Ishikawa (cell line): ENCODE measurements at regions not wholly inside any gene's neighbourhood (a gene's known extent, or its start where the extent isn't known, plus 50 kb on each side); places are given as distances from the start of the nearest gene placed in this dataset.

Experiments used
- CEBPB ChIP-seq: IDR thresholded peaks from 2 replicates; pipeline ENCODE4 v1.6.1; 2012
- CREB1 ChIP-seq: IDR thresholded peaks from 2 replicates; pipeline ENCODE4 v1.6.1; 2012; ENCODE audit warnings: low read depth
- EGR1 ChIP-seq: IDR thresholded peaks from 2 replicates; pipeline ENCODE4 v1.6.1; 2012
- EP300 ChIP-seq: IDR thresholded peaks from 2 replicates; pipeline ENCODE4 v1.6.1; 2012; ENCODE audit warnings: borderline replicate concordance
- FOXM1 ChIP-seq: IDR thresholded peaks from 2 replicates; pipeline ENCODE4 v1.6.1; 2012; ENCODE audit warnings: low read depth, borderline replicate concordance
- MAX ChIP-seq: IDR thresholded peaks from 2 replicates; pipeline ENCODE4 v1.6.1; 2012
- NFIC ChIP-seq: IDR thresholded peaks from 2 replicates; pipeline ENCODE4 v1.6.1; 2012
- RAD21 ChIP-seq: IDR thresholded peaks from 2 replicates; pipeline ENCODE4 v1.6.1; 2012; ENCODE audit warnings: low read depth
- REST ChIP-seq: IDR thresholded peaks from 2 replicates; pipeline ENCODE4 v1.6.1; 2012; ENCODE audit warnings: low read depth, mild to moderate bottlenecking
- TAF1 ChIP-seq: IDR thresholded peaks from 2 replicates; pipeline ENCODE4 v1.6.1; 2012; ENCODE audit warnings: low read depth, mild to moderate bottlenecking
- TCF12 ChIP-seq: IDR thresholded peaks from 2 replicates; pipeline ENCODE4 v1.6.1; 2012; ENCODE audit warnings: low read depth
- TEAD4 ChIP-seq: IDR thresholded peaks from 2 replicates; pipeline ENCODE4 v1.6.1; 2012
- YY1 ChIP-seq: IDR thresholded peaks from 2 replicates; pipeline ENCODE4 v1.6.1; 2012; ENCODE audit warnings: low read depth
- ZBTB7A ChIP-seq: IDR thresholded peaks from 2 replicates; pipeline ENCODE4 v1.6.1; 2012; ENCODE audit warnings: low read depth
- TF ChIP-seq, protein P1 (sequence below): IDR thresholded peaks from 2 replicates; pipeline ENCODE4 v1.6.1; 2012

DNA sequence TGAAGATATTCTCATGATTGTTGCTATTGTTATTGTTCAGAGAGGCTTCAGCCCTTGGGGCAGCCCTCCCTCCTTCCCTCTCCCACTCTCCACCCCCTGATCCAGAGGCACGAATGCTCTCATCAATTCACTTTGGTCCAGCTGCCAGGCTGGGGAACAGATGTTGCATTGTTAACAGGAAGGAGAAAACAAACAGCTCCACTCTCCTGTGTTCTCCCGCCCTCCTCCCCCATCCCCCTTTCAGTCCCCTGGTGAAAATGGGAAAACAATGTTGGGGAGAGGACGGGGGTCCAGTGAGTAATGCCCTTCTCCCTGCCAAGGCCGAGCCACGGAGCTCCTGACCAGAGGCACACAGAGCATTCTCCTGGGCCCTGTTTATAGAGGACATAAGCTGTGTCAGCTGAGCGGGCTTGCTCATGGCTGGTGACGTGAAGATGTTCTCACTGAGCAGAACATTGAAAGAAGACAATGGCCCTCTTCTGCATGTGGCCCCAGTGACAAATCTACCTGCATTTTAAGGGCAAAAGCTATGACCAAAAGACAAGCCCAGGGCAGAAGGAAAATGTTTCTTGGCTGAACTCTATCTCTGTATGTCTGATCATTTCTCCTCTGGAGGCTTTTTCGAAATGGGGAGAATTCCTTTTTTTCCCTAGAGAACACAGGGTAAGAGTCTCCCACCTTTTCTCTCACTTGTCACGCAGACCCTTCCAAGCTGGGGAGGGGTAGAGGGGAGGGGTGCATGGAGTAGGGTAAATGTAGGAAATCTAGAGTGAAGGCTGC lies 111.7 kb downstream of the GLUL start:
- TF ChIP-seq RAD21 (no peak), REST (no peak), TAF1 (no peak), TEAD4 (no peak), EGR1 (no peak), EP300 (no peak)
- TF ChIP-seq, protein P1, sequence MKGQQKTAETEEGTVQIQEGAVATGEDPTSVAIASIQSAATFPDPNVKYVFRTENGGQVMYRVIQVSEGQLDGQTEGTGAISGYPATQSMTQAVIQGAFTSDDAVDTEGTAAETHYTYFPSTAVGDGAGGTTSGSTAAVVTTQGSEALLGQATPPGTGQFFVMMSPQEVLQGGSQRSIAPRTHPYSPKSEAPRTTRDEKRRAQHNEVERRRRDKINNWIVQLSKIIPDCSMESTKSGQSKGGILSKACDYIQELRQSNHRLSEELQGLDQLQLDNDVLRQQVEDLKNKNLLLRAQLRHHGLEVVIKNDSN, result no peak

DNA sequence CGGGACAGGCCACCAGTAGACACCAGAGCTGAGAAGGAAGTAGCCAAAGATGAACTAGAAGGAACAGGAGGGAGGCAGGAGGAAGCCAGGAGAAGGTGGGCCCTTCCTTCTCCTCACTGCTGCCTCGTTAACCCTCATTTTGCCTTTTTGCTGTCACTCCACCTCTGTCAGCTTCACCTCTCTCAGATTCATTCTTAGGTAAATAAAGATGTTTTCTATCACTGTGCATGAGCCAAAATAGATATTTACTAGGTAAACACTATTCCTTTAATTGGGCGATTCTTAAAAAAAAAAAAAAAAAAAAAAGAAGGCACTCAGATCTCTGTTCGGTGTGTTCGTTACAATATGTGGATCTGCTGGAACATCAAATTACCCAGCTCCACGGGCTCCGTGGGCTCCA lies 112.3 kb downstream of the GLUL start:
- TF ChIP-seq TEAD4 (no peak), RAD21 (no peak), CEBPB (no peak), TCF12 (no peak), YY1 (no peak), NFIC (no peak), CREB1 (no peak), REST (no peak), EGR1 (no peak), MAX (no peak), ZBTB7A (no peak), EP300 (no peak), TAF1 (no peak), FOXM1 (no peak)
- TF ChIP-seq, protein P1, result no peak

- TF ChIP-seq, protein P1, result no peak
- TF ChIP-seq TEAD4 (no peak), CREB1 (no peak), REST (no peak), FOXM1 (no peak), MAX (no peak), TCF12 (no peak)
These were observed 113.2 kb downstream of the GLUL start for GRCh38 chr1:182278144-182279054.

DNA sequence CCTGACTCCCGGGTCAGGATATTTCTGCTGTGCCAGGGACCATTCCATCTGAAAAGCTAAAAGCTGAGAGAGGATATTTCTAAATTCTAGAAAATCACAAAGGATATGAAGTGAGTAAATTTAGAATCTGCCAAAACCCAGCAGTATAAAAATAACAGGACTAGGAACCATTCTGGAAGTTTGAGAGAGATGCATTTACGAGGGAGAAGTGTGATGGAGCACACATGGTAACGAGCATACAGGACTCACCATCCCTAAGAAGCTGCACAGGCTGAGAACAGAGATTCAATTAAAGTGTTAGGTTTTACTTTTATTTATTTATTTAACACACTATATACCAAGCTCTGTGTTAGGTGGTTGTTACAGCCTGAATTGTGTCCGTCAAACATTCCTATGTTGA lies 116.3 kb downstream of the GLUL start:
- no peak for TF ChIP-seq CREB1
- no peak for TF ChIP-seq TEAD4
- no peak for TF ChIP-seq NFIC
- TF ChIP-seq ZBTB7A, result no peak
